Mucosa of descending colon (tissue), 3 donors: ENCODE measurements at regions not wholly inside any gene's neighbourhood (a gene's known extent, or its start where the extent isn't known, plus 50 kb on each side); places are given as distances from the start of the nearest gene placed in this dataset.

Experiments
- ATAC-seq: fragments of 200-7000 bp; cut with Tn5 transposase; one replicate; pipeline ENCODE4 v1.9.1; 2020; ENCODE audit warnings: mild to moderate bottlenecking, moderate library complexity
- DNase-seq, 3 donors: peaks; one replicate each; pipeline ENCODE4 v3.0.0-alpha.2; 2020
- H3K36me3 ChIP-seq: fragments of 200-600 bp; one replicate; pipeline ENCODE4 v1.8.0; 2021; ENCODE audit warnings: low read depth, mild to moderate bottlenecking
- H3K4me1 ChIP-seq: fragments of 200-600 bp; one replicate; pipeline ENCODE4 v1.8.0; 2021; ENCODE audit warnings: low read depth, mild to moderate bottlenecking
- H3K4me3 ChIP-seq: fragments of 200-600 bp; one replicate; pipeline ENCODE4 v1.8.0; 2021; ENCODE audit warnings: mild to moderate bottlenecking
- H3K9me3 ChIP-seq: fragments of 200-600 bp; one replicate; pipeline ENCODE4 v1.8.0; 2021; ENCODE audit warnings: mild to moderate bottlenecking
- CTCF ChIP-seq: fragments of 200-600 bp; IDR thresholded peaks from one replicate; pipeline ENCODE4 v1.8.0; 2022; ENCODE audit warnings: antibody characterized with exemption, mild to moderate bottlenecking
- intact Hi-C, 2 donors: fragments of 100-400 bp; cut with DNase I in 1 of 2; cut with micrococcal nuclease in 1 of 2; formaldehyde crosslinking; loops; one replicate each; pipeline versions ENCODE4 v1.11.0 to v1.11.1; 2022; cut with DNase I, micrococcal nuclease
- donor health status: DM: no; HTN: no; CAD: no; lungs with moderate emphysema.
- donor health status: DM: no; HTN: no; CAD: no.
- donor health status: DM: no; HTN: yes; CAD: no.

- no peak for ATAC-seq
- Histone ChIP-seq H3K4me1 (no peaks in the 10 kb centered on the region), H3K4me3 (no peak overlapping the region), H3K36me3 (no peaks in the 10 kb centered on the region), H3K9me3 (no peaks in the 10 kb centered on the region)
- no peak for DNase-seq
- no peak for TF ChIP-seq CTCF
- intact Hi-C loops, result no loop called here
Measured at GRCh38 chr4:133868856-133869255, 332.7 kb downstream of the PABPC4L start.

GRCh38 chr4:133866328-133866699, 335.3 kb downstream of the PABPC4L start:
- Histone ChIP-seq H3K4me3 (no peak overlapping the region), H3K4me1 (no peaks in the 10 kb centered on the region), H3K9me3 (no peaks in the 10 kb centered on the region), H3K36me3 (no peaks in the 10 kb centered on the region)
- intact Hi-C loops, result no loop called here
- DNase-seq (no peak), ATAC-seq (no peak)
- no peak for TF ChIP-seq CTCF

- no peaks in the 10 kb centered on the region for H3K36me3 ChIP-seq
- no peak for ATAC-seq
- H3K9me3 ChIP-seq, result no peaks in the 10 kb centered on the region
- TF ChIP-seq CTCF, result no peak
- no peak for DNase-seq
- intact Hi-C loops, result no loop called here
- H3K4me1 ChIP-seq, result no peaks in the 10 kb centered on the region
- H3K4me3 ChIP-seq, result no peak overlapping the region
Measured at GRCh38 chr4:133865612-133866327, 335.8 kb downstream of the PABPC4L start.

- Histone ChIP-seq H3K4me1 (no peaks in the 10 kb centered on the region), H3K4me3 (no peak overlapping the region), H3K9me3 (no peaks in the 10 kb centered on the region), H3K36me3 (no peaks in the 10 kb centered on the region)
- intact Hi-C loops, result no loop called here
- ATAC-seq, result no peak
- no peak for DNase-seq
- no peak for TF ChIP-seq CTCF
Measured at GRCh38 chr4:133863153-133863552, 338.4 kb downstream of the PABPC4L start.

- DNase-seq, result no peak
- no peaks in the 10 kb centered on the region for H3K9me3 ChIP-seq
- no peak overlapping the region for H3K4me3 ChIP-seq
- TF ChIP-seq CTCF, result no peak
- no peaks in the 10 kb centered on the region for H3K4me1 ChIP-seq
- no peaks in the 10 kb centered on the region for H3K36me3 ChIP-seq
- no peak for ATAC-seq
- intact Hi-C loops, result no loop called here
Measured at GRCh38 chr4:133856731-133857355, 344.7 kb downstream of the PABPC4L start.
